ENCODE measurements at regions not wholly inside any gene's neighbourhood (a gene's known extent, or its start where the extent isn't known, plus 50 kb on each side); places are given as distances from the start of the nearest gene placed in this dataset.
"Not testable (repeated sequence)": the region's sequence is repeated elsewhere in the genome, so short reads cannot be mapped to it uniquely, and the experiment has no call there.

DNA sequence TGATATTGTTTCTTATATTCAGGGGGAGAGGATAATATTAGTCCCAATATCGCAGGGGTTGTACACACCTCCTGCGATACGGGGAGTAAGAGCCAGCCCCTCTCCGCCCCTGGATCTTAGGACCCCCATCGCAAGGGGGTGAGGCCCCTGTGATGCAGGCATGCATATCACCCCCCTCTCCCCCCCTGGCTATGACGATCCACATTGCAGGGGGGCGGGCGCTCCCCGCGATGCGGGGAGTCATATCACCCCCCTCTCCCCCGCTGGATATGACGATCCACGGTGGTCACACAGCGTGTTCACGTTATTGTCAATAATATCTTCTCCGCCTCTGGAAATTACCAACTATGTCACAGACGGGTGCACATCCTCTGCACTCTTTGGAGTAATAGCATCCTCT is 420.7 kb downstream of the DIRAS2 start:
- not testable (repeated sequence) for H3K79me2 ChIP-seq (replicated peaks; ENCODE audit: insufficient read depth, low read length); H3K9ac ChIP-seq (ENCODE audit: low read length); H3K36me3 ChIP-seq (ENCODE audit: insufficient read depth, low read length); H3K9me3 ChIP-seq (ENCODE audit: low read length); H2AFZ ChIP-seq (ENCODE audit: low read depth, low read length); H3K9me2 ChIP-seq (ENCODE audit: insufficient read depth, low read length); H3K27ac ChIP-seq (ENCODE audit: low read length); H3K27me3 ChIP-seq (ENCODE audit: insufficient read depth, low read depth, low read length); H3K4me3 ChIP-seq (ENCODE audit: low read length); H3F3A ChIP-seq (ENCODE audit: insufficient read depth, low read length, poor library complexity, severe bottlenecking); H3K4me2 ChIP-seq (ENCODE audit: low read length); H4K20me1 ChIP-seq (ENCODE audit: insufficient read depth)

- not testable (repeated sequence) for H2AFZ ChIP-seq (ENCODE audit: low read depth, low read length); H3K79me2 ChIP-seq (replicated peaks; ENCODE audit: insufficient read depth, low read length); H3K9me2 ChIP-seq (ENCODE audit: insufficient read depth, low read length); H3K27ac ChIP-seq (ENCODE audit: low read length); H4K20me1 ChIP-seq (ENCODE audit: insufficient read depth); H3K27me3 ChIP-seq (ENCODE audit: insufficient read depth, low read depth, low read length); H3K36me3 ChIP-seq (ENCODE audit: insufficient read depth, low read length); H3K9ac ChIP-seq (ENCODE audit: low read length); H3F3A ChIP-seq (ENCODE audit: insufficient read depth, low read length, poor library complexity, severe bottlenecking); H3K4me2 ChIP-seq (ENCODE audit: low read length); H3K4me3 ChIP-seq (ENCODE audit: low read length); H3K9me3 ChIP-seq (ENCODE audit: low read length)
- TF ChIP-seq RAD21 (conservative IDR thresholded peaks at IDR 0.05) (peak; percentile 97), CTCF (IDR thresholded peaks at IDR 0.05; ENCODE audit: poor library complexity, severe bottlenecking) (peak; percentile 98), MXI1 (conservative IDR thresholded peaks at IDR 0.05; ENCODE audit: poor library complexity, severe bottlenecking) (peak; percentile 18), SMC3 (conservative IDR thresholded peaks at IDR 0.05; ENCODE audit: poor library complexity) (peak; percentile 100)
Measured at GRCh38 chr9:90226839-90227338, 415.7 kb downstream of the DIRAS2 start.

DNA sequence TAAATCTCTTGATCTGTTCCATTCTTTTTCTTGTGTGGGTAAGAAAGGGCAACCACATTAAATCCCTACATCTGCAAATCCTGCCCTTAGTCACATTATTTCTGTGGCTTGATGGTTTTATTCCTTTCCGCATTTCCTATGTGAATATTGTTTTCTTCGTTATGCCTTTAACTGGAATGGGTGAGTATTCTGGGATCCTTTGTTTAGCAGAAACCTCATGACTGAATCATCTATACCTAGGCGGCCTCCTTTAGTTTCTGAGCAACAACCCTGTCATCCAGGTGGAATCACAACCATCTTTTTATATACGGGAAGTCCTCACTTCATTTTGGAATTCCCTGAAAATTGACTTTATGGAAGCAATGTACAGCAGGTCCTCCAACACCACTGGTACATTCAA is 409.5 kb downstream of the DIRAS2 start:
- not testable (repeated sequence) for H3K36me3 ChIP-seq (ENCODE audit: insufficient read depth, low read length); H3K9me3 ChIP-seq (ENCODE audit: low read length); H3K9me2 ChIP-seq (ENCODE audit: insufficient read depth, low read length); H3K79me2 ChIP-seq (replicated peaks; ENCODE audit: insufficient read depth, low read length); H3F3A ChIP-seq (ENCODE audit: insufficient read depth, low read length, poor library complexity, severe bottlenecking); H3K4me3 ChIP-seq (ENCODE audit: low read length); H4K20me1 ChIP-seq (ENCODE audit: insufficient read depth); H2AFZ ChIP-seq (ENCODE audit: low read depth, low read length); H3K9ac ChIP-seq (ENCODE audit: low read length); H3K4me2 ChIP-seq (ENCODE audit: low read length); H3K27ac ChIP-seq (ENCODE audit: low read length); H3K27me3 ChIP-seq (ENCODE audit: insufficient read depth, low read depth, low read length)

DNA sequence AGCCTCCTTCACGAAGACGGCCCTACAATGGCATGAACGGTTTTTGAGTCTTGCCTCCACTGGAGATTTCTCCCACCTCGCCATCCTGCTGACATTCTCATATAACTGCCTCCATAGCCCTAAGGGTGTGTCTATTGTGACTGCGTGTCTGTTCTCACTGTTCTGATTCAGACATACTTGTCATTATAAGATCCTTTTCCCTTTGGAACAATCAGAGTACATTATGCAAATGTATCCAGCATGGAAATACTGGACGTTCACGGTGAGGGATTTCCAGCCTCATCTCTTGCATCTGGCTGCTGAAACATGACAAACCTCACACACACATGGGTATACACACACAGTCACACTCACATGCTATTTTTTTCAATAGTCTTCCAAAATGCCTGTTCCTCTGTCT is 402.1 kb downstream of the DIRAS2 start:
- Histone ChIP-seq H3F3A (ENCODE audit: insufficient read depth, low read length, poor library complexity, severe bottlenecking) (no peaks in the 10 kb centered on the region), H3K27me3 (ENCODE audit: insufficient read depth, low read depth, low read length) (no peaks in the 10 kb centered on the region), H3K27ac (ENCODE audit: low read length) (peak overlapping the region; percentile 36), H3K9ac (ENCODE audit: low read length) (no peak overlapping the region), H3K4me2 (ENCODE audit: low read length) (peak overlapping the region; percentile 38), H3K36me3 (ENCODE audit: insufficient read depth, low read length) (no peaks in the 10 kb centered on the region), H4K20me1 (ENCODE audit: insufficient read depth) (no peaks in the 10 kb centered on the region), H3K9me3 (ENCODE audit: low read length) (no peaks in the 10 kb centered on the region), H3K4me3 (ENCODE audit: low read length) (peak overlapping the region; percentile 22), H3K9me2 (ENCODE audit: insufficient read depth, low read length) (no peaks in the 10 kb centered on the region), H3K79me2 (replicated peaks; ENCODE audit: insufficient read depth, low read length) (no peaks in the 10 kb centered on the region), H2AFZ (ENCODE audit: low read depth, low read length) (no peak overlapping the region)
- TF ChIP-seq SMC3 (conservative IDR thresholded peaks at IDR 0.05; ENCODE audit: poor library complexity) (no peak), MXI1 (conservative IDR thresholded peaks at IDR 0.05; ENCODE audit: poor library complexity, severe bottlenecking) (no peak), POLR2AphosphoS5 (IDR thresholded peaks at IDR 0.05) (peak; percentile 43)
- TF ChIP-seq, protein P1, sequence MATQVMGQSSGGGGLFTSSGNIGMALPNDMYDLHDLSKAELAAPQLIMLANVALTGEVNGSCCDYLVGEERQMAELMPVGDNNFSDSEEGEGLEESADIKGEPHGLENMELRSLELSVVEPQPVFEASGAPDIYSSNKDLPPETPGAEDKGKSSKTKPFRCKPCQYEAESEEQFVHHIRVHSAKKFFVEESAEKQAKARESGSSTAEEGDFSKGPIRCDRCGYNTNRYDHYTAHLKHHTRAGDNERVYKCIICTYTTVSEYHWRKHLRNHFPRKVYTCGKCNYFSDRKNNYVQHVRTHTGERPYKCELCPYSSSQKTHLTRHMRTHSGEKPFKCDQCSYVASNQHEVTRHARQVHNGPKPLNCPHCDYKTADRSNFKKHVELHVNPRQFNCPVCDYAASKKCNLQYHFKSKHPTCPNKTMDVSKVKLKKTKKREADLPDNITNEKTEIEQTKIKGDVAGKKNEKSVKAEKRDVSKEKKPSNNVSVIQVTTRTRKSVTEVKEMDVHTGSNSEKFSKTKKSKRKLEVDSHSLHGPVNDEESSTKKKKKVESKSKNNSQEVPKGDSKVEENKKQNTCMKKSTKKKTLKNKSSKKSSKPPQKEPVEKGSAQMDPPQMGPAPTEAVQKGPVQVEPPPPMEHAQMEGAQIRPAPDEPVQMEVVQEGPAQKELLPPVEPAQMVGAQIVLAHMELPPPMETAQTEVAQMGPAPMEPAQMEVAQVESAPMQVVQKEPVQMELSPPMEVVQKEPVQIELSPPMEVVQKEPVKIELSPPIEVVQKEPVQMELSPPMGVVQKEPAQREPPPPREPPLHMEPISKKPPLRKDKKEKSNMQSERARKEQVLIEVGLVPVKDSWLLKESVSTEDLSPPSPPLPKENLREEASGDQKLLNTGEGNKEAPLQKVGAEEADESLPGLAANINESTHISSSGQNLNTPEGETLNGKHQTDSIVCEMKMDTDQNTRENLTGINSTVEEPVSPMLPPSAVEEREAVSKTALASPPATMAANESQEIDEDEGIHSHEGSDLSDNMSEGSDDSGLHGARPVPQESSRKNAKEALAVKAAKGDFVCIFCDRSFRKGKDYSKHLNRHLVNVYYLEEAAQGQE (IDR thresholded peaks at IDR 0.05; ENCODE audit: borderline replicate concordance): peak; percentile 37
